ENCODE measurements at regions not wholly inside any gene's neighbourhood (a gene's known extent, or its start where the extent isn't known, plus 50 kb on each side); places are given as distances from the start of the nearest gene placed in this dataset.

GRCh38 chr20:40776466-40777457 is 87.7 kb upstream of the MAFB start:
- no peak for TF ChIP-seq CTCF (IDR thresholded peaks at IDR 0.05)
- TF ChIP-seq POLR2A (IDR thresholded peaks at IDR 0.05) = no peak
